ENCODE measurements at regions not wholly inside any gene's neighbourhood (a gene's known extent, or its start where the extent isn't known, plus 50 kb on each side); places are given as distances from the start of the nearest gene placed in this dataset.

GRCh38 chr10:9382533-9382866 lies 1328.0 kb downstream of the GATA3 start:
- intact Hi-C loops (cut with micrococcal nuclease) (no loop called here), dilution Hi-C loops (cut with MboI; ENCODE audit: extremely low pct_ligation_motif_present, low sequenced_read_pairs) (no loop called here)
- no peak overlapping the region for H3K4me2 ChIP-seq (ENCODE audit: insufficient read depth, low read length)
- POLR2A ChIA-PET: no interaction called here
- DNase-seq (ENCODE audit: low read depth, low spot score) (no peak), FAIRE-seq (no peak)
- H3K9me3 ChIP-seq (replicated peaks; ENCODE audit: control insufficient read depth, insufficient read depth, low read length): no peaks in the 10 kb centered on the region
- no peaks in the 10 kb centered on the region for H3K4me1 ChIP-seq (ENCODE audit: control insufficient read depth, extremely low read depth, insufficient read depth, low read length)
- BruUV-seq (replicated peaks): no TSS peak
- no peaks in the 10 kb centered on the region for H3K9me1 ChIP-seq (replicated peaks; ENCODE audit: control insufficient read depth, extremely low read depth, insufficient read depth, low read length)
- no peak overlapping the region for H3K4me3 ChIP-seq (replicated peaks in 1 of 3; ENCODE audit: insufficient read depth in 1 of 3, low read depth in 1 of 3, low read length in 3 of 3)
- no peak overlapping the region for H3K9ac ChIP-seq (replicated peaks; ENCODE audit: extremely low read depth, insufficient read depth, low read length)
- H3K27ac ChIP-seq (ENCODE audit: insufficient read depth, low read depth, low read length): no peak overlapping the region
- H3K27me3 ChIP-seq (ENCODE audit: control insufficient read depth in 2 of 2, insufficient read depth in 2 of 2, low read length in 2 of 2): no peaks in the 10 kb centered on the region
- TF ChIP-seq FOS (IDR thresholded peaks at IDR 0.05; ENCODE audit: borderline replicate concordance, insufficient read depth, low read length): no peak
- TF ChIP-seq EZH2 (IDR thresholded peaks at IDR 0.05; ENCODE audit: borderline replicate concordance, low read depth, low read length, severe bottlenecking): no peak
- no peak for TF ChIP-seq POLR2A (IDR thresholded peaks at IDR 0.05; ENCODE audit: low read depth, low read length)
- no peak for TF ChIP-seq POLR2AphosphoS5 (IDR thresholded peaks at IDR 0.05; ENCODE audit: insufficient read depth, low read depth, low read length)
- TF ChIP-seq GATA2 (IDR thresholded peaks at IDR 0.05; ENCODE audit: insufficient read depth, insufficient read length, low read depth, low read length): no peak
- TF ChIP-seq JUN (IDR thresholded peaks at IDR 0.05; ENCODE audit: borderline replicate concordance, insufficient read depth, insufficient read length, low read depth): no peak
- no peak for TF ChIP-seq MYC (IDR thresholded peaks at IDR 0.05; ENCODE audit: low read depth, low read length)
- TF ChIP-seq CTCF (IDR thresholded peaks at IDR 0.05; ENCODE audit: extremely low read depth in 1 of 2, insufficient read depth in 1 of 2, low read depth in 1 of 2, low read length in 2 of 2): no peak
- TF ChIP-seq MAX (IDR thresholded peaks at IDR 0.05; ENCODE audit: insufficient read depth, insufficient read length): no peak
- no peaks in the 10 kb centered on the region for H3K36me3 ChIP-seq (ENCODE audit: control insufficient read depth in 2 of 2, extremely low read depth in 1 of 2, insufficient read depth in 2 of 2, low read length in 2 of 2)
- CTCF ChIA-PET: no interaction called here
- no peaks in the 10 kb centered on the region for H4K20me1 ChIP-seq (replicated peaks; ENCODE audit: control insufficient read depth, extremely low read depth, insufficient read depth, low read length)
- no peaks in the 10 kb centered on the region for H3K79me2 ChIP-seq (ENCODE audit: control insufficient read depth, insufficient read depth, low read length)
- no peak overlapping the region for H2AFZ ChIP-seq (ENCODE audit: low read depth, low read length)

All from endothelial cell of umbilical vein (primary cell).